Activated naive CD4-positive, alpha-beta T cell treated with anti-CD3 and anti-CD28 coated beads for 36 hours (primary cell): ENCODE measurements at regions not wholly inside any gene's neighbourhood (a gene's known extent, or its start where the extent isn't known, plus 50 kb on each side); places are given as distances from the start of the nearest gene placed in this dataset.

Experiments
- CTCF ChIA-PET: fragments of 350-600 bp; sonication (Branson Sonifier 250); formaldehyde crosslinking; loops from one replicate; lab custom pipeline; 2021; ENCODE audit warnings: antibody characterized with exemption; lab: Charles Lee
- DNase-seq: peaks from one replicate; pipeline ENCODE4 v3.0.0-alpha.2; 2020
- H3K27ac Mint-ChIP-seq: one replicate; pipeline ENCODE4 v1.8.0; 2021; ENCODE audit warnings: mild to moderate bottlenecking, mixed read lengths
- H3K27me3 Mint-ChIP-seq: one replicate; pipeline ENCODE4 v1.8.0; 2021; ENCODE audit warnings: low read depth, mixed read lengths
- H3K36me3 Mint-ChIP-seq: one replicate; pipeline ENCODE4 v1.8.0; 2021; ENCODE audit warnings: low read depth, mixed read lengths
- H3K4me1 Mint-ChIP-seq: one replicate; pipeline ENCODE4 v1.8.0; 2021; ENCODE audit warnings: low read depth, mixed read lengths
- H3K4me3 Mint-ChIP-seq: one replicate; pipeline ENCODE4 v1.8.0; 2021; ENCODE audit warnings: mild to moderate bottlenecking, moderate library complexity, mixed read lengths
- H3K9me3 Mint-ChIP-seq: one replicate; pipeline ENCODE4 v1.8.0; 2021; ENCODE audit warnings: mixed read lengths
- intact Hi-C: fragments of 100-400 bp; cut with micrococcal nuclease; formaldehyde crosslinking; loops from one replicate; pipeline ENCODE4 v1.15.1; 2023

DNA sequence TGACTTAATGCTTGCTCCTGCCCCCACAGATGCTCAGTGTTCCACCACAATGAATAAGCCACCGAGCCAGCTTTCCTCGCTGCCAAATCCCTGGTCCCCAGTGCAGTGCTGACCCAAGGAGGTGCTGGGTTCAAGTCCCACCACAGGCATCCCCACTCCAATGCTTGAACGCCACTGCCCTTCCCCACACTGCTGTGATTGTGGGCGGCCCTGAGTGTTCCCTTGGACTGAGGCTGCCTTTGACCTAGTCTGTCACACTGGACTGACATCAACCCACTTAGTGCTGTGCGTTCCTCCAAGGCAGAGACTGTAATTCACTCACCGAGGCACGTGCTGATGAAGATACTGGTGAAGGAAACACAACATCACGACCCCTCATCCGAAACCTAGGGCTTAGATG, 83.4 kb upstream of the TMCC3 start:
- Mint-ChIP-seq H3K9me3 (peaks cover 1% of the 10 kb centered on the region), H3K27ac (no peak overlapping the region), H3K36me3 (no peaks in the 10 kb centered on the region), H3K4me1 (no peaks in the 10 kb centered on the region), H3K4me3 (no peak overlapping the region), H3K27me3 (peaks cover 6% of the 10 kb centered on the region)
- intact Hi-C loops, result no loop called here
- CTCF ChIA-PET, result no interaction called here
- DNase-seq, result no peak

DNA sequence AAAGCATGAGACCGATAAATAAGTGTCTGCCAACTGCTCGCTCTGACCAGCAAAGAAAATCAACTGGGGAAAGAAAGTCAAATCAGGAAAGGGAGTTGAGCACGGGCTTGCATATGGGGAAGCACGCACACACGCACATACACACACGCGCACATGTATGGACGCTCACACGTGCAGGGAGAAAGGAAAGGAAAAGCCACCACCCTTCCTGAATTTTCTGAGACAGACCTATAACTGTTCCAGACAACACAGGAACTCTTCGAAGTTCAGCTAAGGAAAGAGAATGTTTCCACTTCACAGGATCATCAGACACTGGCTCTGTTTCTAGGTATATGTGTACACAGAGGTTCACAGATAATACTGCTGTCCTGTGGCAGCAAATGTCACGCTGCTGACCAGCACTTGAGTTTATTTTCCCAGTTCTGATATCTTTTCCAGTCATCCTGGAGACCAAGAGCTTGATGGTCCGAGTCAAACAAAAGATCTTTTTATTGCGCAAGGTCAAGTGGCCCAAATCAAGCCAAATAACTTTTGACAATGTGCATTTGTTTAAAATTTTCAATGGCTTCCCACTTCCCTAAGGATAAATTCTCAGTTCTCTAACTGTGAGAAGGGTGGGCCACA, 82.1 kb upstream of the TMCC3 start:
- intact Hi-C loops, result no loop called here
- H3K4me3 Mint-ChIP-seq, result no peak overlapping the region
- peaks cover 6% of the 10 kb centered on the region for H3K27me3 Mint-ChIP-seq
- DNase-seq, result no peak
- H3K27ac Mint-ChIP-seq, result no peak overlapping the region
- peaks cover 1% of the 10 kb centered on the region for H3K9me3 Mint-ChIP-seq
- no peaks in the 10 kb centered on the region for H3K36me3 Mint-ChIP-seq
- CTCF ChIA-PET, result interaction anchor here (0.8 kb wide), 1 partner anchor 29 kb away, joined by 3 read pairs; no protein-coding TSS in a partner anchor
- no peaks in the 10 kb centered on the region for H3K4me1 Mint-ChIP-seq

- H3K4me1 Mint-ChIP-seq, result no peaks in the 10 kb centered on the region
- intact Hi-C loops, result no loop called here
- CTCF ChIA-PET, result interaction anchor here (0.6 to 0.8 kb wide), 2 partner anchors 30 to 192 kb away, joined by 3 read pairs; no protein-coding TSS in a partner anchor
- H3K27ac Mint-ChIP-seq, result no peak overlapping the region
- no peak for DNase-seq
- no peaks in the 10 kb centered on the region for H3K36me3 Mint-ChIP-seq
- H3K9me3 Mint-ChIP-seq, result peaks cover 1% of the 10 kb centered on the region
- H3K27me3 Mint-ChIP-seq, result peaks cover 3% of the 10 kb centered on the region
- H3K4me3 Mint-ChIP-seq, result no peak overlapping the region
Measured at GRCh38 chr12:94731733-94732360, 81.5 kb upstream of the TMCC3 start.

- Mint-ChIP-seq H3K27me3 (peaks cover 2% of the 10 kb centered on the region), H3K4me1 (no peaks in the 10 kb centered on the region), H3K27ac (no peak overlapping the region), H3K4me3 (no peak overlapping the region), H3K9me3 (peaks cover 1% of the 10 kb centered on the region), H3K36me3 (no peaks in the 10 kb centered on the region)
- intact Hi-C loops, result no loop called here
- no peak for DNase-seq
- CTCF ChIA-PET, result no interaction called here
Measured at GRCh38 chr12:94730847-94731246, 80.5 kb upstream of the TMCC3 start.

GRCh38 chr12:94726236-94726835, 76.0 kb upstream of the TMCC3 start:
- Mint-ChIP-seq H3K27ac (no peak overlapping the region), H3K36me3 (no peaks in the 10 kb centered on the region), H3K9me3 (peaks cover 1% of the 10 kb centered on the region), H3K27me3 (no peaks in the 10 kb centered on the region), H3K4me1 (no peaks in the 10 kb centered on the region), H3K4me3 (no peak overlapping the region)
- intact Hi-C loops, result no loop called here
- DNase-seq, result no peak
- CTCF ChIA-PET, result interaction anchor here (0.6 kb wide), 1 partner anchor 674 kb away, joined by 3 read pairs; no protein-coding TSS in a partner anchor

GRCh38 chr12:94725375-94726168, 75.2 kb upstream of the TMCC3 start:
- intact Hi-C loops, result no loop called here
- Mint-ChIP-seq H3K4me1 (no peaks in the 10 kb centered on the region), H3K36me3 (no peaks in the 10 kb centered on the region), H3K9me3 (peaks cover 1% of the 10 kb centered on the region), H3K27me3 (no peaks in the 10 kb centered on the region), H3K4me3 (no peak overlapping the region), H3K27ac (no peak overlapping the region)
- DNase-seq, result peak; percentile 6
- CTCF ChIA-PET, result interaction anchor here (0.6 kb wide), 1 partner anchor 675 kb away, joined by 3 read pairs; no protein-coding TSS in a partner anchor

DNA sequence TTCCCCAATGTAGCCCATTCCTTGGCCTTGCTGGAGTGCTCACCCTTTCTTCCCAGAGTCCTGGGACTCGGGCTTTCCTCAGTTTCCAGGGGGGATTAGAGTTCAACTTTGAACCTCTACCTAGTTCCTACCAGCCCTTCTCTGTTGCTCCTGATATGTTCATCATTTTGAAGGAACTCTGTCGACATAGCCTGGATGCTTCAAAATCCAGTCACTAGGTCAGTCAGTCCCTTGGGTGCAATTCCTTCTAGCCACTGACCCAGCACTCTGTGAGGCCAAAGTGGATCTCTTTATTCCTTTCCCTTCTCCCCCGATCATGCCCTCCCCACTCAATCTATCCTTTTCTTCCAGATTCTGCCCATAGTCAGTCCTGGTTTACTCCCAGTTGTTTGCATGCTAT, 72.3 kb upstream of the TMCC3 start:
- Mint-ChIP-seq H3K4me1 (no peaks in the 10 kb centered on the region), H3K27me3 (no peaks in the 10 kb centered on the region), H3K27ac (no peak overlapping the region), H3K4me3 (no peak overlapping the region), H3K36me3 (no peaks in the 10 kb centered on the region), H3K9me3 (no peaks in the 10 kb centered on the region)
- CTCF ChIA-PET, result no interaction called here
- intact Hi-C loops, result no loop called here
- no peak for DNase-seq

- intact Hi-C loops, result no loop called here
- no peak overlapping the region for H3K27ac Mint-ChIP-seq
- CTCF ChIA-PET, result interaction anchor here (0.7 kb wide), 1 partner anchor 14 kb away, joined by 3 read pairs; no protein-coding TSS in a partner anchor
- H3K27me3 Mint-ChIP-seq, result no peaks in the 10 kb centered on the region
- no peak for DNase-seq
- no peaks in the 10 kb centered on the region for H3K4me1 Mint-ChIP-seq
- no peaks in the 10 kb centered on the region for H3K9me3 Mint-ChIP-seq
- H3K4me3 Mint-ChIP-seq, result no peak overlapping the region
- no peaks in the 10 kb centered on the region for H3K36me3 Mint-ChIP-seq
Measured at GRCh38 chr12:94721173-94721572, 70.8 kb upstream of the TMCC3 start.

- H3K27ac Mint-ChIP-seq, result no peak overlapping the region
- H3K4me3 Mint-ChIP-seq, result no peak overlapping the region
- intact Hi-C loops, result no loop called here
- no peak for DNase-seq
- H3K36me3 Mint-ChIP-seq, result no peaks in the 10 kb centered on the region
- CTCF ChIA-PET, result no interaction called here
- H3K9me3 Mint-ChIP-seq, result no peaks in the 10 kb centered on the region
- no peaks in the 10 kb centered on the region for H3K27me3 Mint-ChIP-seq
- H3K4me1 Mint-ChIP-seq, result no peaks in the 10 kb centered on the region
Measured at GRCh38 chr12:94718114-94718513, 67.8 kb upstream of the TMCC3 start.

DNA sequence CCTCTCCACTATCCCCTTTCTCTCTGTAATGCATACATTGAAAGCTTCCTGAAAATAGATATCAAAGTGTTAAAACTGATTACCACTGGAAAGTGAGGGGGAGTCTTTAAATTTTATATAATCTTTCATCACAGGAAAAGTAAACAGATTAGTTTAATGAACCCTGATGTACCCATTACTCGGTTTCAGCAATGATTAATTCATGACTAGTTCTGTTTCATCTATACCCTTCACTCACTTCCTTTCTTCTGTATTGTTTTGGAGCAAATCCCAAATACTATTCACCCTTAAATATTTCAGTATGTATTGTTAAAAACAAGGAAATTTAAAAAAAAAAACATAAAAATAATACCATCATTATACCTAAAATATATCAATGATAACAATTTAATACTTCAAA, 67.3 kb upstream of the TMCC3 start:
- intact Hi-C loops, result no loop called here
- DNase-seq, result no peak
- no peaks in the 10 kb centered on the region for H3K4me1 Mint-ChIP-seq

DNA sequence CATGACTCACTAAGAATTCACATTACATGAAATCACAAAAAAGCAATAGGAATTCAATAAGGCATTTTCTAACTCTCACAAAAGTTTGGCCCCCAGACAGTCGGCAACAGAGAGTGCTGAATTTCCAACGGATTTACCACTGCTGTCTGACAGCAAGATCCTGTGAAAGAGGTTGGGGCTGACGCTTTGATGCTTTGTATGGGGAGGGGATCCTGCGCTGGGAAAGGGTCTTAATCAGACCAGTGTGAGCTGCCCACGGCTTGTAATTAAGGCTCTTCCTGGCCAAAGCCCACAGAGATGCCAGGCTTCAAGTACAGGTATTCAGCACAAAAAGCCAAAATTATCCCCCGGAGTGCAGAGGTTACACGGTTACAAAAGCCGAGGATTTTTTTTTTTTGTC, 66.8 kb upstream of the TMCC3 start:
- Mint-ChIP-seq H3K4me1 (no peaks in the 10 kb centered on the region), H3K36me3 (no peaks in the 10 kb centered on the region), H3K4me3 (no peak overlapping the region), H3K27ac (no peak overlapping the region), H3K27me3 (no peaks in the 10 kb centered on the region), H3K9me3 (no peaks in the 10 kb centered on the region)
- no peak for DNase-seq
- intact Hi-C loops, result no loop called here
- CTCF ChIA-PET, result no interaction called here

More for the DNA sequence above, 67.3 kb upstream of the TMCC3 start:
- no peaks in the 10 kb centered on the region for H3K27me3 Mint-ChIP-seq
- H3K4me3 Mint-ChIP-seq, result no peak overlapping the region
- H3K36me3 Mint-ChIP-seq, result no peaks in the 10 kb centered on the region
- no peak overlapping the region for H3K27ac Mint-ChIP-seq
- no peaks in the 10 kb centered on the region for H3K9me3 Mint-ChIP-seq
- CTCF ChIA-PET, result no interaction called here

GRCh38 chr12:94716339-94716738, 66.0 kb upstream of the TMCC3 start:
- intact Hi-C loops, result no loop called here
- no peaks in the 10 kb centered on the region for H3K4me1 Mint-ChIP-seq
- no peaks in the 10 kb centered on the region for H3K27me3 Mint-ChIP-seq
- H3K36me3 Mint-ChIP-seq, result no peaks in the 10 kb centered on the region
- no peak overlapping the region for H3K27ac Mint-ChIP-seq
- no peaks in the 10 kb centered on the region for H3K9me3 Mint-ChIP-seq
- CTCF ChIA-PET, result no interaction called here
- no peak overlapping the region for H3K4me3 Mint-ChIP-seq
- no peak for DNase-seq
